ENCODE measurements at regions not wholly inside any gene's neighbourhood (a gene's known extent, or its start where the extent isn't known, plus 50 kb on each side); places are given as distances from the start of the nearest gene placed in this dataset.
"Not testable (repeated sequence)": the region's sequence is repeated elsewhere in the genome, so short reads cannot be mapped to it uniquely, and the experiment has no call there.

GRCh38 chr5:90214991-90215390, 194.6 kb downstream of the CETN3 start:
- no peak overlapping the region for H3K4me2 ChIP-seq (ENCODE audit: low read depth, low read length, poor library complexity, severe bottlenecking)

GRCh38 chr5:90208323-90208722, 201.2 kb downstream of the CETN3 start:
- not testable (repeated sequence) for H3K79me2 ChIP-seq (ENCODE audit: low read length); H3K9ac ChIP-seq (ENCODE audit: low read length); H3K4me1 ChIP-seq (ENCODE audit: low read length); H3K27me3 ChIP-seq (ENCODE audit: low read length); H3K4me3 ChIP-seq (ENCODE audit: low read length); H3K36me3 ChIP-seq (ENCODE audit: insufficient read depth, low read length); H3K27ac ChIP-seq (ENCODE audit: low read length); DNase-seq; H3K9me2 ChIP-seq (replicated peaks; ENCODE audit: insufficient read depth, low read length); H3K9me3 ChIP-seq (ENCODE audit: low read length); H3K4me2 ChIP-seq (ENCODE audit: low read depth, low read length, poor library complexity, severe bottlenecking); H4K20me1 ChIP-seq (ENCODE audit: insufficient read depth, low read depth, low read length); H2AFZ ChIP-seq (ENCODE audit: low read length)

More at GRCh38 chr5:90214991-90215390, 194.6 kb downstream of the CETN3 start:
- H3K4me1 ChIP-seq (ENCODE audit: low read length): no peaks in the 10 kb centered on the region
- H2AFZ ChIP-seq (ENCODE audit: low read length): no peak overlapping the region
- H3K27ac ChIP-seq (ENCODE audit: low read length): no peak overlapping the region
- H4K20me1 ChIP-seq (ENCODE audit: insufficient read depth, low read depth, low read length): no peaks in the 10 kb centered on the region
- no peak overlapping the region for H3K9ac ChIP-seq (ENCODE audit: low read length)
- no peaks in the 10 kb centered on the region for H3K36me3 ChIP-seq (ENCODE audit: insufficient read depth, low read length)
- DNase-seq: no peak
- H3K79me2 ChIP-seq (ENCODE audit: low read length): no peaks in the 10 kb centered on the region
- no peaks in the 10 kb centered on the region for H3K9me3 ChIP-seq (ENCODE audit: low read length)
- no peak overlapping the region for H3K4me3 ChIP-seq (ENCODE audit: low read length)
- H3K27me3 ChIP-seq (ENCODE audit: low read length): no peaks in the 10 kb centered on the region
- no peaks in the 10 kb centered on the region for H3K9me2 ChIP-seq (replicated peaks; ENCODE audit: insufficient read depth, low read length)

- Histone ChIP-seq H2AFZ (ENCODE audit: low read length) (no peak overlapping the region), H3K9ac (ENCODE audit: low read length) (no peak overlapping the region), H3K27ac (ENCODE audit: low read length) (no peak overlapping the region), H3K27me3 (ENCODE audit: low read length) (no peaks in the 10 kb centered on the region), H3K36me3 (ENCODE audit: insufficient read depth, low read length) (no peaks in the 10 kb centered on the region), H3K9me2 (replicated peaks; ENCODE audit: insufficient read depth, low read length) (no peaks in the 10 kb centered on the region), H3K4me1 (ENCODE audit: low read length) (no peaks in the 10 kb centered on the region), H3K9me3 (ENCODE audit: low read length) (no peaks in the 10 kb centered on the region), H3K4me2 (ENCODE audit: low read depth, low read length, poor library complexity, severe bottlenecking) (no peak overlapping the region), H3K79me2 (ENCODE audit: low read length) (no peaks in the 10 kb centered on the region), H3K4me3 (ENCODE audit: low read length) (no peak overlapping the region), H4K20me1 (ENCODE audit: insufficient read depth, low read depth, low read length) (no peaks in the 10 kb centered on the region)
- no peak for DNase-seq
Measured at GRCh38 chr5:90201923-90202322, 207.6 kb downstream of the CETN3 start.

GRCh38 chr5:90193185-90193822, 216.3 kb downstream of the CETN3 start:
- no peak overlapping the region for H2AFZ ChIP-seq (ENCODE audit: low read length)
- no peaks in the 10 kb centered on the region for H3K9me3 ChIP-seq (ENCODE audit: low read length)

DNA sequence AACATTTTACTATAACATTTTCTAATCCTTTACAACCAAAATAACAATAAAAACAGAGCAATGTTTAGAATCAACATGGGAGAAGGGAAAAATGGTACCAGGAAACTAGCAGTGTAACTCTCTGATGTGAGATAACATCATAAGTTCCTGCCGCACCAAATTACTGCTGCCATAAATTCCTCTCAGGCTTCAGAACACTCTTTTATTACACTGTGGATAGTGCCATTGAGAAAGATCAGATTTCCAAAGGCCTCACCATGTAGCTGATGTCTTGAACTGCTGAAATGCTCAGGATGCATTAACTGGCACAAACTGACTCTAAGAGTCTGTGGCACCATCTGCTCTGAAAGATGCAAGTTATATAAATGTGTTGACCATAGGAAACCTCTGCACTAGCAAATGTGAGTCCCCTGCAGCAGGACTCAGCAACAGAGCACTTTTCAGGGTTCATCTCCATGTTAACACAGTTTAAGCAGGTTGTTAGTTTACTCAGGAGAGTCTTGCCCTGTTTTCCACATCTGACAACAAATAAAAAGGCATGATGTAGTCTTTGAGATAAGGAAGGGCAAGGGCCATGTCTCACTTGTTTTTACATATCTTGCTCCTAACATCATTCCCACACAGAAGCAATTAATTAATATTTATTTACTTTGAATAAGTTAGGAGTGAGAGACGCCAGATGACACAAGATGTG, 218.1 kb downstream of the CETN3 start:
- Histone ChIP-seq H3K9me3 (ENCODE audit: low read length) (no peaks in the 10 kb centered on the region), H3K27ac (ENCODE audit: low read length) (no peak overlapping the region), H2AFZ (ENCODE audit: low read length) (no peak overlapping the region), H3K79me2 (ENCODE audit: low read length) (no peaks in the 10 kb centered on the region), H3K27me3 (ENCODE audit: low read length) (no peaks in the 10 kb centered on the region), H4K20me1 (ENCODE audit: insufficient read depth, low read depth, low read length) (no peaks in the 10 kb centered on the region), H3K9ac (ENCODE audit: low read length) (no peak overlapping the region), H3K9me2 (replicated peaks; ENCODE audit: insufficient read depth, low read length) (no peaks in the 10 kb centered on the region), H3K4me3 (ENCODE audit: low read length) (no peak overlapping the region), H3K4me1 (ENCODE audit: low read length) (no peaks in the 10 kb centered on the region), H3K4me2 (ENCODE audit: low read depth, low read length, poor library complexity, severe bottlenecking) (no peak overlapping the region), H3K36me3 (ENCODE audit: insufficient read depth, low read length) (no peaks in the 10 kb centered on the region)
- no peak for DNase-seq

More at GRCh38 chr5:90193185-90193822, 216.3 kb downstream of the CETN3 start:
- Histone ChIP-seq H3K79me2 (ENCODE audit: low read length) (no peaks in the 10 kb centered on the region), H3K4me3 (ENCODE audit: low read length) (no peak overlapping the region), H3K27me3 (ENCODE audit: low read length) (no peaks in the 10 kb centered on the region), H3K4me1 (ENCODE audit: low read length) (no peaks in the 10 kb centered on the region), H3K9me2 (replicated peaks; ENCODE audit: insufficient read depth, low read length) (no peaks in the 10 kb centered on the region), H4K20me1 (ENCODE audit: insufficient read depth, low read depth, low read length) (no peaks in the 10 kb centered on the region), H3K36me3 (ENCODE audit: insufficient read depth, low read length) (no peaks in the 10 kb centered on the region), H3K4me2 (ENCODE audit: low read depth, low read length, poor library complexity, severe bottlenecking) (no peak overlapping the region), H3K9ac (ENCODE audit: low read length) (no peak overlapping the region), H3K27ac (ENCODE audit: low read length) (no peak overlapping the region)
- DNase-seq: no peak

DNA sequence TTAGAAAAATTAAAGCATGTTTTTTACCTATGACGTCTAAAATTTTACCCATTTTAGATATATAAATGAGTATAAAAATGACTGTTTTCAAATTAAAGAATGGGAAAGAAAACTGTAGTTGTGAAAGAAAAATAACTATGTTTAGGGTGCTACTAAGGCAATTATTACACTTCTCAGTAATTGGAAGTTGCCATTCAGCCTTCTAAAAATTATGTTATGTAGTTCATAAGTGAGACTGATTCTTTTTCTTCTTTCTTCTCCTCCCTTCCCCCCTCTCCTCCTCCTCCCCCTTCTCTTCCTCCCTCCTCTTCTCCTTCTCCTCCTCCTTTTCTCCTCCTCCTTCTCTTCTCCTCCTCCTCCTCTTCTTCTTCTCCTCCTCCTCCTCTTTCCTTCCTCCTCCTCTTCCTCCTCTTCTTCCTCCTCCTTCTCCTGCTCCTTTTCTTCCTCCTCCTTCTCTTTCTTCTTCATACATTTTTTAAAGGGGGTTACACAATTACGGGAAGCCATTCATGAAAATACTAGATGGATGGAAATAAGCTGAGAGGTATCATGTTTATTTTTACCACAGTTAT, 223.6 kb downstream of the CETN3 start:
- no peak overlapping the region for H3K4me3 ChIP-seq (ENCODE audit: low read length)
- H3K36me3 ChIP-seq (ENCODE audit: insufficient read depth, low read length): no peaks in the 10 kb centered on the region
- no peaks in the 10 kb centered on the region for H3K27me3 ChIP-seq (ENCODE audit: low read length)
- no peak overlapping the region for H2AFZ ChIP-seq (ENCODE audit: low read length)
- H3K9me3 ChIP-seq (ENCODE audit: low read length): no peaks in the 10 kb centered on the region
- H3K27ac ChIP-seq (ENCODE audit: low read length): no peak overlapping the region
- no peaks in the 10 kb centered on the region for H3K9me2 ChIP-seq (replicated peaks; ENCODE audit: insufficient read depth, low read length)
- no peak overlapping the region for H3K4me2 ChIP-seq (ENCODE audit: low read depth, low read length, poor library complexity, severe bottlenecking)
- no peaks in the 10 kb centered on the region for H4K20me1 ChIP-seq (ENCODE audit: insufficient read depth, low read depth, low read length)
- no peak overlapping the region for H3K9ac ChIP-seq (ENCODE audit: low read length)
- no peak for DNase-seq
- no peaks in the 10 kb centered on the region for H3K4me1 ChIP-seq (ENCODE audit: low read length)
- H3K79me2 ChIP-seq (ENCODE audit: low read length): no peaks in the 10 kb centered on the region

DNA sequence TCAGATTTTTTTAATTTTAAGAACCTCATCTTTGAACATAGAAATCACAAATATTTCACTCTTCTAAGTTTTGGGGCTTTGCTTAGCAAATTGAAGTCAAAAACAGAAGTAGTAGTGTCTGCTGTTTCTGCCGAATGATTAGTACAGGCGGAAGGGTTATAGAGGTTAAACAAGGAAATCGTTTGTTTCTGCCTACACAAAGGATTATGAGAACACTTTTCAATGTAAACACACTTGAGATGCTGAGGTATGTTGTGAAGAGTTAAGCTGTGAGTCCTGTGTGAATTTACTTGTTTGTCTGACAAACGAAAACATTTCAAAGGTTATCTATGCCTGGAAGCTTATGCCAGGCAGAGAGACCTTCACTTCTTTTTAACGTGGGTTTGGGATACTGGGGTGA, 224.8 kb downstream of the CETN3 start:
- H3K4me2 ChIP-seq (ENCODE audit: low read depth, low read length, poor library complexity, severe bottlenecking): no peak overlapping the region
- no peak overlapping the region for H2AFZ ChIP-seq (ENCODE audit: low read length)
- H3K4me3 ChIP-seq (ENCODE audit: low read length): no peak overlapping the region
- no peak overlapping the region for H3K27ac ChIP-seq (ENCODE audit: low read length)
- H3K27me3 ChIP-seq (ENCODE audit: low read length): no peaks in the 10 kb centered on the region
- H3K79me2 ChIP-seq (ENCODE audit: low read length): no peaks in the 10 kb centered on the region
- no peaks in the 10 kb centered on the region for H3K4me1 ChIP-seq (ENCODE audit: low read length)
- no peaks in the 10 kb centered on the region for H3K36me3 ChIP-seq (ENCODE audit: insufficient read depth, low read length)
- no peaks in the 10 kb centered on the region for H4K20me1 ChIP-seq (ENCODE audit: insufficient read depth, low read depth, low read length)
- H3K9ac ChIP-seq (ENCODE audit: low read length): no peak overlapping the region
- no peaks in the 10 kb centered on the region for H3K9me2 ChIP-seq (replicated peaks; ENCODE audit: insufficient read depth, low read length)
- no peak for DNase-seq
- H3K9me3 ChIP-seq (ENCODE audit: low read length): no peaks in the 10 kb centered on the region

- Histone ChIP-seq H3K4me1 (ENCODE audit: low read length) (no peaks in the 10 kb centered on the region), H3K4me2 (ENCODE audit: low read depth, low read length, poor library complexity, severe bottlenecking) (no peak overlapping the region), H3K9me2 (replicated peaks; ENCODE audit: insufficient read depth, low read length) (no peaks in the 10 kb centered on the region), H3K4me3 (ENCODE audit: low read length) (no peak overlapping the region), H3K9me3 (ENCODE audit: low read length) (no peaks in the 10 kb centered on the region), H3K27me3 (ENCODE audit: low read length) (no peaks in the 10 kb centered on the region), H3K9ac (ENCODE audit: low read length) (no peak overlapping the region), H3K27ac (ENCODE audit: low read length) (no peak overlapping the region), H3K36me3 (ENCODE audit: insufficient read depth, low read length) (no peaks in the 10 kb centered on the region), H4K20me1 (ENCODE audit: insufficient read depth, low read depth, low read length) (no peaks in the 10 kb centered on the region), H2AFZ (ENCODE audit: low read length) (no peak overlapping the region), H3K79me2 (ENCODE audit: low read length) (no peaks in the 10 kb centered on the region)
- no peak for DNase-seq
Measured at GRCh38 chr5:90182726-90183125, 226.8 kb downstream of the CETN3 start.

All from Karpas-422 (cell line).